GM21515 (cell line): ENCODE measurements at regions not wholly inside any gene's neighbourhood (a gene's known extent, or its start where the extent isn't known, plus 50 kb on each side); places are given as distances from the start of the nearest gene placed in this dataset.
"Not testable (repeated sequence)": the region's sequence is repeated elsewhere in the genome, so short reads cannot be mapped to it uniquely, and the experiment has no call there.

Source experiments
- ATAC-seq: cut with Tn5 transposase; IDR thresholded peaks from one replicate; pipeline ENCODE4 v1.9.1; 2021; ENCODE audit not compliant: unreplicated experiment

DNA sequence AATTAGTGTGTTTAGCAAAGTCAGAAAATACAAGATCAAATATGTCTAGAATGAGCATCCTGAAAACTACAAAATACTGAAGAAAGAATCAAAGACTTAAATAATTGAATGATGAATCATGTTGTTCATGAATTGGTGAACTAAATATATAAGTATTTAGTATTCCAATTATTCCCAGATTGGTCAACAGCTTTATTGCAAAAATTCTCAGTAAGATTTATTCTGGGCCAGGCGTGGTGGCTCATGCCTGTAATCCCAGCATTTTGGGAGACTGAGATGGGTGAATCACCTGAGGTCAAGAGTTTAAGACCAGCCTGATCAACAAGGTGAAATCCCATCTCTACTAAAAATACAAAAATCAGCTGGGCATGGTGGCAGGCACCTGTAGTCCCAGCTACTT is 250.0 kb upstream of the NECTIN3 start:
- no peak for ATAC-seq

DNA sequence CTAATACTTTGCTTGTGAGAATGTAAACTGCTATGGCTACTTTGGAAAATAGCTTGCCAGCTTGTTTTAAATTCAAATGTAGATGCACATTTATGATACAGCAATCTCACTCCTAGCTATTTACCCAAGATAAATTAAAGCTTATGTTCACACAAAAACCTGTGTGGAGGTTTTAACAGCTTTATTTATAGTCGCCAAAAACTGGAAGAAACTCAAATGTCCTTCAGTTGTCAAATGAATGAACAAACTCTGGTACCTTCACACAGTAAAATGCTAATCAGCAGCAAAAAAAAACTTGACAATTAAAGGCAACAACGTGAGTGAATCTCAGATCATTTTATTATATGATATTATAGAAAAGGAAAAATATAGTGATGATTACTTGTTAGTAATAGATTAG is 248.6 kb upstream of the NECTIN3 start:
- no peak for ATAC-seq

DNA sequence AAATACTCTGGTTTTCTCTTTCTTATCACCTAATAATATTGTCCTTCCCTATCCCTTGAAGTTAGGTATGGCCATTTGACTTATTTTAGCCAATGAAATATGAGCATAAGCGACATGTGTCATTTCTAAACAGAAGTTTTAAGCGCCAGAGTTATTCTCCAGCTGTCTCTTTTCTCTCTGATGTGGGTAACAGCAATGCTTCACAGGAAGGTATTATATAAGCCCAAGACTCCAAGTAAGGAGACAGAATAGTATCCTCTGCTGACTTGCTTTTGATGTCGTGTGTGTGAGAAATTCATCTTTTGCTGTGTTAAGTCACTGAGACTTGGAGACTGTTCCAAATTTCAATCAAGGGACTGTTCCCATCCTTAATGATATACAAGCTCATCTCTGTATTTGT is 224.6 kb upstream of the NECTIN3 start:
- ATAC-seq = no peak

DNA sequence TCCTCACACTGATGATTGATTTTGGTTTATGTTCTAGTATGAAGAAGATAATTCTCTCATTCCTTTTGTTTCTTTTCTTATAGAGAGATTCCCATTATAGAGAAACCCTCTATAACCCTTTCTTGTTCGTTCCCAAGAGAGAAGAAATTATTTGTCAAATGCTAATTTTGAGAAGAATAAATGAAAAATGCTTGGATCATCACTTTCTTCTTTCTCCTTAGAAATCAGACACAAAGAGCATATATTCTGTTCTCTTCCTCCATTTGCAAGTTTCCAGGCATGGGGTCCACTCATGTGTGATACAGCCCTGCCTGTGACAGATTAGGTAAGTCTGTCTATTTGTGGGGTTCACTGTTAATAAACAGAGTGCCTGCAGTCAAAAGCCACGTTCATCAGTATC is 222.6 kb upstream of the NECTIN3 start:
- no peak for ATAC-seq

DNA sequence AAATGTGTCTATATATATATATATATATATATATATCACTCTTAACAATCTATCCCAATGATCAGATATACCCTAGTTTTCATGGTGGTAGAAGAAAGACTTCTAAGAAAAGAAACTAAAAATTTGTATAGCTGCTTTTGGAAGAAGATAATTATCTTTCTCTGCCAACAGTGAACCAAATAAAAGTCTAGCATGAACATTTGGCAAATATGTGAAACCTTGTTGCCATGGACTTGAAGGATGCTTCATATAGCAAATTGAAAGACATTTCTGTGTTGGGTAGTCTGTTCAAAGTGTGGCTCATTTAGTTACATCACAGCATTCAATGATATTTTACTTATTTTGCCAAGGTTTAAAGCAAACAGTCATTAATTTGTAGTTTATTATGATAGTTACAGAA is 219.9 kb upstream of the NECTIN3 start:
- no peak for ATAC-seq

DNA sequence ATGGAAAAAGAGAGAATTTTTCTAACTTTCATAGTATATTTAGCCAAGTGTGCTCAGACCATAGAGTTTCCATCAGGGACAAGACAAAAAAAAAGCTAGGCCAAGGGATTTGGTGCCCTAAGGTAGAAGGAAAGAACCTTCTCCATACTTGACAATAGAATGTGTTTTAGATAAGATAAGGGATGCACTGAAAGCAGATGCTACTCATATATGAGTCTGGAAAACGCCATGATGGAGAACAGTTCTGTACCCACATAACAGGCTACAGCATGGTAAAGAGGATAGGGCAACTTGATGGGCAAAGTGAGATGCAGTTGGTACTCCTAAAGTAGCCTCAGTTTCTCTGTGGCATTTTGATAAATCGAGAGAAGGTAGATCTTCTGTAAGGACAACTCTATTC is 216.4 kb upstream of the NECTIN3 start:
- no peak for ATAC-seq

DNA sequence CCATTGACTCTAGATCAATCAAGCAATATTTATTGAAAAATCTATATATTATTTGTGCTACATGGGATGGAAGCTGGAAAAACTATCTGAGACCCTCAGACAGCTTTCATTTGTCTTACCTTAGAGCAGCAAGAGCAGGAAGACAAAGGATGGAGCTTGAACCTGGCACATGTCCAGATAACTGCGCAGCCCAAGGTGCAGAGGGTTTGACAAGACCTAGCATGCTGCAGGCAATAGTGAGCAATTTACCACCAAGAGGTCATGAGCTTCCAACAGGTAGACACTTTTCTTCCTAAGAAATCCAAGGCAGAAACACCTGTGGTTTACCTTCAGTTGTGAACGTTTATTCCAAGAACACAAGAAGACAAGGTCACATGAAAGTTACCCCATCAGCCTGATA is 214.7 kb upstream of the NECTIN3 start:
- no peak for ATAC-seq

DNA sequence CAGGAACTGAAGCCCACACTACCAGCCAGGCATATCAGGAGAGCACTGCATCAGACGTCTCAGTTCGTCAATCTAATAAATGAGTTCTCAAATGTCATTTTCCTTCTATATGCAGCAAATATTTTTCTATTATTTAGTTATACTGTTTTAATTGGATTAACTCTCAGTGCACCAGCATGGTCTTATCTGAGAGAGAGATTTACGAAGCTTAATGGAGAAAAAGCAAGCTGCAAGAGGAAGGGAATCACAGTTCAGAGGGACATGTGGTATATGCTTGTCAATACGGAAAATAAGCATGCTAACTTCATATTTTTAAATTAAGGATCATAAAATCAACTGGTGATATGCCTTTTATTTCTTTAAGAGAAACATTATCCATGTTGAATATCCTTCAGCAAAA is 213.1 kb upstream of the NECTIN3 start:
- no peak for ATAC-seq

DNA sequence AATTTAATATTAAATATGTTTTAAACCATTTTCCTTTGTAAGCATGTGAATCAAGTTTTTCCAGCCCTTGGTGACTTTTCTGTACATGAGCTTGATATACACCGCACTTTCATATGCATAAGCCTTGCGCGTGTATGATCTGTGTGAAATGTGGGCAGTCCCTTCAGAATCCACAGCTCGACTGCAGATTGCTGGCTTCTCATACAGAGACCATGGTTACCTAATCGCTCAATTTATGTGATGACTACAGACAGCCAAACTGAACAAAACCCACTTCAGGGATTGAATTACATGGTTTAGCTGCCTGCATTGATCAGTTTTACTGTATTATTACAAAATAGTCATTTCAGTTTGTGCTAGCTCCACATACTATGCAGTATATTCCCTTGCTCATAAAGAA is 212.3 kb upstream of the NECTIN3 start:
- ATAC-seq = no peak

DNA sequence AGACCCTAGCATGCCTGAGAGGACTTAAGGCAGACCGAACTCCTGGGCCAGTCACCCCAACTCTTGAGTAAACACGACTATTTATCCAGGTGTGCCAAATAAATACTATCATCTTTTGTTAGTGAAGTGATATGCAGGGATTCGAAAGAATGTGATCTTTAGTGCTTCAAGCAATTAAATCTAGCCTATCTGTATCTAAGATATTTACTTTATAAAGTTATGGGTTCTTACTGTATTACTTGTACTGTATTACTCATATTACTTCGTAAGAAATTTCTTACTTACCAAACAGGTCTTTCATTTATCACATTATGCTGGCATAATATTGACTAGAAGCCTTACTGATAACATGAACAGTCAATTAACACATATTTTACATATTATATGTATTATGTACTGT is 211.6 kb upstream of the NECTIN3 start:
- ATAC-seq = no peak

DNA sequence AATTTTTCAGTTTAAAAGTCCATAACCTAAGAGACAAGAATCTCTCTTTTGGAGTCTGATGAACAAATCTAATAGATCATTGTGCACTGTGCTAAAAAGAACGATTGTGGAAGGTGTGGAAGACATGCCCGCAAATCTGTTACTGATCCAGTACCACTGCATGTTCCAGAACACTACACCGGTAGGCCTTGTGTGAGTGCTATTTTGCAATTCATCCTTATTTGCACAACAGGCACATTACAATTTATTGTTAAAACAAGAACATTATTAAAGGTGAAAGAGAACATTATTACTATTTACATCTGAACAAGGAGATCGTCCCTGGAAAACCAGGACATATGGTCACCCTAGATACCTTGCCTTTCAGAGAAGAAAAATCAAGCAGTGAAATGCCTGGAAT is 205.7 kb upstream of the NECTIN3 start:
- ATAC-seq = no peak

DNA sequence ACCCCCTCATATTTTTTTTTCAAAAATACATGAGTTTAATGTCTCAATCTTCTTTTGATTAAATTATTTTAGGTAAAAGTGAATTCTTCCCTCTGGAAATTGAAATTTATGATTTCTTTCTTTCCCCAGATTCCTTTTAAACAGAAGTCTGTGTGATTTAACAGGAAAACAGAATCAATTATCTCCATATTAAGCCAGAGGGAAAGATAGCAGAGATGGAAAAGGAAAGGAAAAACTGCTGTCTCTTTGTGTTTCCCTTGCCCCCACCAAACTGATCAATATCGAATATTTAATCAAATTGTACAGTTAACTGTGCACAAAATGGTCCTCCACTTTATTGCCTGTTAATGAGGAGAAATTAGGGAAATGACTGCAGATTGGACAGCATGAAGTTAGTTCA is 203.5 kb upstream of the NECTIN3 start:
- no peak for ATAC-seq

DNA sequence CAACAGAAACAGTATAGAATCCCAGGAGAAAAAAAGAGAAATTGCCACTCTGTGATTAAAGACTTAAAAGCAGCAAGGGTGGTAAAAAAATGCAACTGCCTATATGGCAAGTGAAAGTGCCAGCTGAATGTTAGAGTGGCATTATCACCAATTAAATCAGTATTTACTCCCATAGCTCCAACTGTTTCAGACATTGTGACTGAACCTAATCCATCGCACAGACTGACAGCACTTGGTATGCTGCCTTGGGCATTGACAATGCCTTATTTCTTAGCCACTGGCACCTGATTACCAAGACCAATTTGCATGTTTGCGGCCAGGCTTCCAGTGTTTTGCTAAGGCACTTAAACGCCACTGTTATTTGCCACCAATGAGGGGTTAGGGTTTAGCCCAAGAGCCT is 201.9 kb upstream of the NECTIN3 start:
- no peak for ATAC-seq

DNA sequence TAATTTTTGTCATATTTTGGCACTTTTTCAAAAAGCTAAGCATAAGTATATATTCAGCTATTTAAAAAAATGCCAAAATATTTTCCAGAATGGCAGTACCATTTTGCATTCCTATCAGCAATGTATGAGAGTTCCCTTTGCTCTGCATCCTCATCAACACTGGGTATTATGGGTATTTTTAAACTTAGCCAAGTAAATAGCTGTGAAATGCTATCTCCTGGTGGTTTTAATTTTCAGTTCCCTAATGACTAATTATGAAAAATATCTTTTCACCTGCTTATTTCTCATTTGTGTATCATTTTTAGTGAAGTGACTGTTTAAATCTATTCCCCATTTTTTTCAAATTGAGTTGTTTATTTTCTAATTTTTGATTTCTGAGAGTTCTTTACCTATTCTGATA is 199.7 kb upstream of the NECTIN3 start:
- ATAC-seq = no peak

DNA sequence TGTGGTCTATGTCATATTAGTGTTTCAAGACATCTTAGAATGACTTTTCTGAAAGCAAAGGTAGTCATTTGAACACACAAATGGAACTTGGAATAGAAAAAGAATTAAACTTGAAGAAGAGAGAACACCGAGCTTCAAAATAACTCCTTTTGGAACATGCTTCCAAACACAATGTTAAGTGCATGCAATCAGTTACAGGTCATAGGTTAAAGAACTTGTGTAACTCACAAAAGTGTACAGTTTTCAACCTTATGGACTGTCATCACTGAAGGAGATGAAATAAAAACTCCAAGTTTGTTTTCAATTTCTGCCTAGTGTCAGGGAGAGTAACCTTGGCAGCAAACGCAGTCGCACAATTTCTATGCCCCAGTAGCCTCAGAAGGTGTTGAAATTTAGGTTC is 192.9 kb upstream of the NECTIN3 start:
- no peak for ATAC-seq

DNA sequence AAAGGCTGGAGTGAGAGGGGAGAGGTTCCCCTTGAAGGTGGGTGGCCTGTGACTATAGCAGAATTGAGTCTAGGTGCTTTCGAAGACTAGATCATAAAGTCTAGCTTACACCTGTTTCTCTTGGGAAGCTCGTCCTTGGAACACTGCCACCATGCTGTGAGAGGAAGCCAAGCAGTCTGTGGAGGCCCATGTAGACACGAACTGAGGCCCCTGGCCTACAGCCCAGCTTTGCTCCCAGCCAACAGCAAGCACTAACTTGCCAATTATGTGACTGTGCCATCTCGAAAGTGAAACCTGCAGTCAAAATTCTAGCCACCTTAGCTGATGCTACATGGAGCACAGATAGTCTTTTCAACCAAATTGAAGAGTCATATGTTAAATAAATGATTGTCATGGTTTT is 190.5 kb upstream of the NECTIN3 start:
- ATAC-seq = peak; percentile 95

DNA sequence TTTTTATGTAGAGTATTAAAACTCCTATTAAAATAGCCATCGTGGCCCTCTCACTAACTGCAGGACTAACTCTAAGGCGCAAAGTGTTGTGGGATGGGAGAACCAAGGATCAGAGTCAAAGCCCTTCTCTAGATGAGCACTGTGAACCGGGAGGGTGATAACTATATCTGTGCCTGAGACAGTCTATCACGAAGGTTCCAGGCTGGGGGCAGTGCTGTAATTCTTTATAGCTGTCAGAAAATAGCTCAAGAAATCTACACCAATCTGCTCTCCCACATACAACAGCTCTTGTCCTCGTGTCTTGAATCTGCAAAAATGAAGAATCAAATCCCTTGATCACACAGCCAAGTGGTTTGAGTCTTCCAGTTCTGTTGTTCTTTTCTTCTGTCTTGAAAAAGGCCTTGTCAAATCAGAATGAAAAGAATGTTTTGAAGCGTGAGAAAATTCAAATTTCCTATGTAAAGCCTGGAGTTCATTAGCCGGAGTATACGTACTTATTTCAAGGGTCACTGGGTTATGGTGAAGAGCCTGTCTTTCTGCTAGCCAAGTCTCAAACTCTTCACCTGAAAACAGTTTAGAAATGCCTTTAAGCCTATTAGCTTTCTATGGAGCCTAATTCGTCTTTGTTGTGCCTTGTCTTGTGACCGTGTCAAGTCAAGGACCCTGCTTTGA is 185.3 kb upstream of the NECTIN3 start:
- no peak for ATAC-seq

DNA sequence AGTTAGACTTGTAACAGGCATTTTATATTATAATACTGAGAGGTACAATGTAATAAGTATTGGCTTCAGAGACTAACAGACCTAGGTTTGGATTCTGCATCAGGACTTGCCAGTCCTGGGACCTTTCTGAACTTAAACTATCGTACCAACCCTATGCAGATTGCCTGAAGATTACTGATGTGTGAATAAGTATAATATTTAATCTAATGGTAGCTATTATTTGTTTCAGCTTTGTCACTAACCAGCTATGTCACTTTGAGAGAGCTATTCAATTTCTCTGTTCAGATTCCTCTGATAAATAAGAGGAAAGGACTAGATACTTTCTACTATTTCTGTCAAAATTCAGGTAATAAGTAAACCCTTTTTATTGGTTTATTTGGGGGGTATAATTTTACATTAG is 184.4 kb upstream of the NECTIN3 start:
- no peak for ATAC-seq

DNA sequence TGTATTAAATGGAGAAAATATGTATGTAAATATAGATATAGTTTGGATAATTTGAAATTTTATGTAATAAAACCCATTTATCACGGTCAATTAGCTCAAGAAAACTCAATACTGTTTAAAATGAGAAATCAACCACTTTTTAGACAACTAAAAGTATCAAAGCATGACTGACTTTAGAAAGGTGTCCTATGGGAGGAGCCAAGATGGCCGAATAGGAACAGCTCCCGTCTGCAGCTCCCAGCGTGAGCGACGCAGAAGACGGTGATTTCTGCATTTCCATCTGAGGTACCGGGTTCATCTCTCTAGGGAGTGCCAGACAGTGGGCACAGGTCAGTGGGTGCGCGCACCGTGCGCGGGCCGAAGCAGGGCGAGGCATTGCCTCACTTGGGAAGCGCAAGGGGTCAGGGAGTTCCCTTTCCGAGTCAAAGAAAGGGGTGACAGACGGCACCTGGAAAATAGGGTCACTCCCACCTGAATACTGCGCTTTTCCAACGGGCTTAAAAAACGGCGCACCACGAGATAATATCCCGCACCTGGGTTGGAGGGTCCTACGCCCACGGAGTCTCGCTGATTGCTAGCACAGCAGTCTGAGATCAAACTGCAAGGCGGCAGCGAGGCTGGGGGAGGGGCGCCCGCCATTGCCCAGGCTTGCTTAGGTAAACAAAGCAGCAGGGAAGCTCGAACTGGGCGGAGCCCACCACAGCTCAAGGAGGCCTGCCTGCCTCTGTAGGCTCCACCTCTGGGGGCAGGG is 182.8 kb upstream of the NECTIN3 start:
- ATAC-seq = not testable (repeated sequence)

DNA sequence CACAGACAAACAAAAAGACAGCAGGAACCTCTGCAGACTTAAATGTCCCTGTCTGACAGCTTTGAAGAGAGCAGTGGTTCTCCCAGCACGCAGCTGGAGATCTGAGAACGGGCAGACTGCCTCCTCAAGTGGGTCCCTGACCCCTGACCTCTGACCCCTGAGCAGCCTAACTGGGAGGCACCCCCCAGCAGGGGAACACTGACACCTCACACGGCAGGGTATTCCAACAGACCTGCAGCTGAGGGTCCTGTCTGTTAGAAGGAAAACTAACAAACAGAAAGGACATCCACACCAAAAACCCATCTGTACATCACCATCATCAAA is 182.3 kb upstream of the NECTIN3 start:
- ATAC-seq = not testable (repeated sequence)

DNA sequence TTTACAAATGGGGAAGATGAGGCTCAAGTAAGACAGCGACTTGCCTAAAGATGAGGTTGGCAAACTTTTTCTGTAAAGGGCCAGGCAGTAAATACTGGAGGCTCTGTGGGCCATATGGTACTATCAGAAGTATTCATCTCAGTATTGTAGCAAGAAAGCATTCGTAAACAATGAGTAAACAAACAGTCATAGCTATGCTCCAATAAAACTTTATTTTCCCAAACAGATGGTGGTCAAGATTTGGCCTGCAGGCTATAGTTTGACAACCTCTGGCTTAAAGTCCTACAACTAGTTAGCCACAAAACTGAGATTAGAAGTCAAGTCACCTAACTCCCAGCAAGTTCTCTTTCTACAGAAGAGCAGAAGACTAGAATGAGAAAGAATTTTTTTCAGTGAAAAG is 177.0 kb upstream of the NECTIN3 start:
- ATAC-seq = no peak

DNA sequence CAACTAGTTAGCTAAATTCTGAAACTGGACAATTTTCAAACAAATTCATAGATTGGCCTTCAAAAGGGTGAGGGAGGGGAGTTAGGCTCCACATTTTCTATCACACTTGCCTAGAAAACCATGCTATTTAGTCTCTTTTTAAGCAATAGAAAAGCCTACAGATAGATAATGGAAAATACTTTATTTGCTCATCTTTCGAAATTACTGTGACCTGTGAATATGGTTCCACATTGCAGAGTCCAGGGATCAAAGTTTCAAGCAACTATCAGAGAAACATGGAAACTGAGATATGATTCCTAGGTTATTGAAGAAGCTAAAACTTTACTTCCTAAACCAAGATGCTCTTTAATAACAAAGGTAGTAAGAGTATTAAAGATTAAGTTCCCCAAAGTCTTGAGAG is 176.6 kb upstream of the NECTIN3 start:
- no peak for ATAC-seq

DNA sequence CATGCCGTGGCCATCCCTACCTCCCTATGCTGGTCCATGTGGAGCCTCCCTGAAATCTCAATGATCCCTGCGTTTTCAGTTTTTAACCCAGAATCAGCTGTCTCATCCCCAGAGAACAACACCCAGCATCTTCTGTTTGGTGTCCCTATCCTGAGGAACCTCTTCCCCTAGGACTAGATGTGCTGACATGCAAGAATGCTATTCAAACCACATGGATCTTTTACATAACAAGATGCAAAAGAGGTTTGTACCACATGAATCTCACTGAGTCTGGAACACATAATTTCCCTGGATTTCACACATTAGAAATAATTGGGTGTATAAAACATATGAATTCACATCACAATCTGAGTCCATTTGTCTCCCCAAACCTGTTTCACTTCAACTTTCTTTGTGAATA is 174.6 kb upstream of the NECTIN3 start:
- no peak for ATAC-seq
